NCI-H748 (cell line): ENCODE measurements at regions not wholly inside any gene's neighbourhood (a gene's known extent, or its start where the extent isn't known, plus 50 kb on each side); places are given as distances from the start of the nearest gene placed in this dataset.
A peak's percentile ranks its signal among the peaks of the same experiment; 100 is the strongest.

Experiments used
- DNase-seq: peaks from one replicate; lab custom pipeline; 2025; ENCODE audit not compliant: unreplicated experiment; lab: John Stamatoyannopoulos, UW

DNA sequence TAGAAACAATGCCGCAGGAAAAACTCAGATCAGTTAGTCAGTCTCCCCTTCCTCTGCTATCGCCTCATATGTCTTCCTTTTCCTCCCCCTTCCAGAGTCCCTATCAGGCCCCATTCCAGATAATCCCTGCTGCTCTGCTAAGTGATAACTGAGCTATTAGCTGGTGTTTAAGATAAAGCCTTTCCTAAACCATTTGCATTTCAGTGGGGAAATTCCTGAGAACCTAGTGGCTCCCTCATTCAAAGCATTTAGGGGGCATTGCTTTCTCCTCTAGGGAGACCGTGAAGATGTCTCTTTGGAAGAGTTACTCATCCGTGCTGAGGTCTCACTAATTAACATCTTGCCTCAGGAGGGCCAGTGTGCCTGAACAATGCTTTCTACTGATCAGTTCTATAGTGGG is 401.6 kb downstream of the NPIPA7 start:
- DNase-seq: no peak

- DNase-seq: no peak
Measured at GRCh38 chr16:16782153-16782552, 403.2 kb downstream of the NPIPA7 start.

- no peak for DNase-seq
Measured at GRCh38 chr16:16788004-16788403, 409.1 kb downstream of the NPIPA7 start.

GRCh38 chr16:16790597-16790996 is 411.7 kb downstream of the NPIPA7 start:
- no peak for DNase-seq

- no peak for DNase-seq
Measured at GRCh38 chr16:16791051-16791450, 412.1 kb downstream of the NPIPA7 start.

DNA sequence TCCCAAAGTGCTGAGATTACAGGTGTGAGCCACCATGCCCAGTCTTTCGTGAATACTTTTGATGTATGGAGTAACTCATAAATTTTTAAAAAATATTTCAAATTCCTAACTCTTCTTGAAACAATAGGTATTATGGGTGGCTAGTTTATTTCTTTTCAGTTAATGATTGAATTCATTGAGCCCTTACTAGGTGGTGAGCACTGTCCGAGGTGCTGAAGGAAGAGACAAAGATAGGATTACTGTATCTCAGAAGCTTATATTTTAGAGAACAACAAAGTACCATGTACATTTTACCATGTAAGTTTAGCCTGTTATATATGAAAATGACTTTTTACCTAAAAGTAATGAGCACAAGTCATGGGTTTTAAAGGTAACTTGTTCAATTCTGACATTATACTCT is 418.3 kb downstream of the NPIPA7 start:
- no peak for DNase-seq

DNA sequence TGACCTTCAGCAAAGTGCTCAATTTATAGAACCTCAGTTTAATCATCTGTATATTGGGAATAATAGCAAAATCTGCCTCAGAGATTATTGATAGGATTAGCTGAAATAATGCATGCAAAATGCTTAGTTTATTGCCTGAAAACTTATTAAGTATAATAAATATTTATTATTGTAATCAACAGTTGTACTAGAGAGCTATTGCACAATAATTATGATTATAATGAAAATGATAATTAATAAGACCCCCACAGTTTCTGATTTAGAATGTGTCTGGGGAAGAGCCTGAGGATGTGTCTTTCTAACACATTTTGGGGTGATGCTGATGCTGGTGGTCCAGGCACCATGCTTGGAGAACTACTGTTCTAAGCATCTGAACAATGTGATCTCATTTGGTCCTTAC is 419.6 kb downstream of the NPIPA7 start:
- no peak for DNase-seq

DNA sequence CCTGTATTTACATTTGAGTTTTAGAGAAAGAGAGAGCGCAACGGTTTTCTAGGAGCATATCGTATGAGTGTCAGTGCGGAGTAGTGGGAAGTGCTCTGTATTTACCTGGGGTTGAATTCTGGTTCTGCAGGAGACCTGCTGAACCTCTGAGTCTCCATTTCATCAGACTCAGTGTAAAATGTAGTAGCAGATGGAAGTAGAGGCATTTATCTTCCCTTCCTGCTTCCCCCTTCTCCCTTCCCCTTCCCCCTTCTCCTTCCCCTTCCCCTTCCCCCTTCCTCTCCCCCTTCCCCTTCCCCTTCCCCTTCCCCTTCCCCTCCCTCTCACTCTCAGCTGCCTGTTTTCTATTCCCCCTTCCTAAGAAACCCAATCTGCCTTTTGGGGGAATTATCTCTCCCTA is 426.9 kb downstream of the NPIPA7 start:
- no peak for DNase-seq

DNA sequence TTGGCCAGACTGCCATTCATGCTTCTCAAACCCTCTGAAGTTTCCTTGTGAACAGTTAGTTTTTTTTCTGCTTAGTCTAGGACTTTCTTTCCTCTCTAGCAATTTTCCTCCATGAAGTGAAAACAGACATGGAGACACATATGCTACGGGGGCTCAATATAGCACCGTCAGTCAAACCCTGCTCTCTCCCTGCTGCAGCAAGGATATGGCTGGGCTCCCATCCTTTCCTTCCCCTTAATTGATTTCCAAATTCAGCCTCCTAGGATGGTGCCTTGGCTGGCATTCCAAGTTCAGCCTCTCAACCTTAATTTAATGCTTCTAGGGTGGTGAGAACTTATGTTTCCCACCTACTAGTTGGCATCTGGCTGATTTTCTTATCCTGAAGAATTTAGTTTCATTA is 436.7 kb downstream of the NPIPA7 start:
- no peak for DNase-seq

DNA sequence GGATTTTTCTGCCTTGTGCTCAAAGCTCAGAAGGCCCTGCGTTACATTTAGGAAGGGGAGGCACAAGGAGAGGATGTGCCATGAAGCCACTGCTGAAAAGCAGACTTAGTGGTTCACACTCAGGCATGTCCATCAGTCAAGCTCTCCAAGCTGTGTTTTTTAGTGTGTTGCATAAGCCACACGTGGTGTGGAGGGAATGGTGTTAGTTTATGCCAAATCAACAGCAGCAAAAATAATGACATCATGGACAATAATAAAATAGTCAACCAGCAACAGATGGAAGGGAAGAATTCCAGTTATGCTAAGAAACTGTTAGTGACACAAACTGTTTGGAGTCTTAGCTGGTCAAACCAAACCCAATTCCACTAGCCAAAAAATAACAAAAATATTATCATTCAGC is 438.3 kb downstream of the NPIPA7 start:
- no peak for DNase-seq

GRCh38 chr16:16821261-16821660 is 442.3 kb downstream of the NPIPA7 start:
- DNase-seq: no peak

DNA sequence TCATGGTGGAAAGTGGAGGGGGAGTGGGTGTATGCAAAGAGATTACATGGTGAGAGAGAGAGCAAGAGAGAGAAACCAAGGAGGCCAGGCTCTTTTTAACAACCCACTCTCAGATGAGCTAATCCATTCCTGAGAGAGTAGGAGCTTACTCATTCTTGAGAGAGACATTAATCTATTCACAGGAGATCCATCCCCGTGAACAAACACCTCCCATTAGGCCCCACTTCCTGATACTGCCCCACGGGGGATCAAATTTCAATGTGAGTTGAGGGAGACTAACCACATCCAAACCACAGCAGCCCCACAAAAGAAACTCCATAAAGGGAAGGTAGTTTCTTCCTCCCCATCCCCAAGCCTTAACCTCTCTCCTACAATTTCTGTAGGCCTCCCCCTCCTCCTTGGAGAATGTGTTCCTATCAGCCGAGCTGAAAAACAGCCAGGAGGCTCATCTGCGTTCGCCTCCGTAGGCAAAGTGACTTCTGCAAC is 450.0 kb downstream of the NPIPA7 start:
- peak; percentile 2 for DNase-seq

GRCh38 chr16:16830401-16830800 is 451.5 kb downstream of the NPIPA7 start:
- DNase-seq: no peak

DNA sequence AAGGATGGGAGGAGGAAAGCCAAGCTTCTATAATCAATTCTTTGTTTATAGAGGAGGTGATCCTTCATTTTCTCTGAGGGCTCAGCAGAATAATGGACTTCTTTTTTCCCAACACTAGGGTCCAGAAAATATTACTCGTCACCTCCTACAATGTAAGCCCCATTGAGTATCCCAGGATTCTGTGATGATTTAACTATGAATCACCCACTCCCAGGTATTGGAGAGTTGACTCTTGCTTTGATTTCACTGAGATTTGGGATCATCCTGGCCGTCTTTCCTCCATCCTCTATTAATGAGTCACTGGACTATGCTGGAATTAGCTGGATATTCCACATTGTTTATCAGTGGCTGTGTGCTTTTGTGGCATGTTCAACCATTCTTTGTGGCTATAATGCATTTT is 452.0 kb downstream of the NPIPA7 start:
- no peak for DNase-seq

GRCh38 chr16:16833165-16833564 is 454.2 kb downstream of the NPIPA7 start:
- no peak for DNase-seq

DNA sequence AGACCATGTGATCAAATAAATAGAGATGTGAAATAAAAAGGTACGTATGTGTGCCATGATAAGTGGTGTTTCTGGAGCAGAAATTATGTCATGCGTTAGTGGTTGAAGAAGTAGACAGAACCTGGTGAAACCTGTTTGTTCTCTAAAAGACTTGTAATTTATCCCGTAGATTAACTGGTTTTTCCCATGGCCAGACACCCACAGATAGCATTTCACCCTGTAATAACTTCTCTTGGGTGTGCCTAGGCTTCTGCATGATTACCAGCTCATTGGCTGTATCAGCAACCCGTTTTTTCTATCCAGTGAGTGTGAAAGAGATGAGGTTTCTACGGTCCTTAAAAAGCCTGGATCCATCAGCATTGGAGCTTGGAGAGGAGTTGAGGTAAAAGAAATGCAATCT is 471.3 kb downstream of the NPIPA7 start:
- DNase-seq: peak; percentile 2

DNA sequence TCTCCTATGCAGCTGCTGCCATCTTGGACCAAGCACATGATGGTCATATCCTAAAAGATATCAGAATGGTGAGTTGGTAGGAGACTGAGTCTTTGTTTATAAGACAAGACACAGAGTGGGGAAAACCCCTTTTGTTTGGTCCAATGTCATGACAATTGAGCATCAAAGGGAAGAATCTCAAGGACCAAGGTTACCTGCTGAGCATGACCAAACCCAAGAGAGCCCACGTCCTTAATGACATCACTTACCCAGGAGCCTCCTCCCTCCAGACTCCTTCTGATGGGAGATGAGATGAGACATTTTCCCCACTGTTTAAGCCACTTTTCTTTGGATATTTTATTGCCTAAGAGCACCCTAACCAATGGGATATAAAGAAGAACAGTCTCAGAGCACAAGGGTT is 478.1 kb downstream of the NPIPA7 start:
- DNase-seq: no peak

DNA sequence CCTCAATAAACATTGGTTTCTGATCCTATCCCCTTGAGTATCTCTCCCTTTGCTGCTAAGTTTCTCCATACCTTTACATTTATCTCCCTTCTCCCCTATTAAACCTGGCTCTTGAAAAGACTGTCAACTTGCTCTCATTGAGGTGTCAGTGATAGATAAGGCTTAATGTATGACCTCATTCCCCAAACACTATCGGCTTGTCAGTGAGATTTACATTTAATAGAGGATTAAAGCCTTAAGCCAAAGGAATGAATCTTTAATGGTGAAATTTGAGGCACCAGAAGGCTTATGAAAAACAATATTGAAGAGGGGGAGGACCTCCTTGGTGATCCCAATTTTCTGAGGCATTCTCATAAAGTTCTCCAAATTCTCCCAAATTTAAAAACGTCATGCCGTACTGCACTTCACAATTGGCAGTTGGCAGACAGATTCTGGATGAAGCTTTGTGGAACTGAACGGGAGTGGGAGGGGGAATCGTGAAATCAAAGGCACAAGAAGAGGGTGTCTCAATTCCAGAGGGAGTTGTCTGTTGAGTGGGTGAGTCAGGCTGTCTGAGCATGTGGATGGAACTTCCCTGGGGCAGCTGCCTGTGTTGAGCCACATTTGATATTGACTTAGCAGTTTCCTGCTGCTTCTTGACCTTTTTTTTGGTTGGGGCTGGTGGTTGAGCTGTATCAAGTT is 478.8 kb downstream of the NPIPA7 start:
- DNase-seq: peak; percentile 57

GRCh38 chr16:16861546-16861945 is 482.6 kb downstream of the NPIPA7 start:
- peak; percentile 55 for DNase-seq

DNA sequence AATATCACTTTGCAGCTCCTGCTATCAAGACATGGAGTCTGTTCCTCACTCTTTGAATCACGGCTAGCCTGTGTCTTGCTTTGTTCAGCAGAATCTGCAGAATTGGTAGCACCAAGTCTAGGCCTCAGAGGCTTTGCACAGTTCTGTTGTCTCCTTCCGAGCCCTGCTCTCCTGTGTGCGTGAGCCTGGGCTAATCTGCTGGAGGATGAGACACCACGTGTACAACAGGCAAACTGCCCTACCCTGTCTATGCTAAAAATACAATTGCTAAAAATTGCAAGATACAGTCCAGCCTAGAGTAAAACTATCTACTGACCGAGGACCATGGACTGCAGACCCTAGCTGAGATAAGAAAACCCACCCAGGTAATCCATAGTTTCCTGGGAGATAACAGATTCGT is 484.7 kb downstream of the NPIPA7 start:
- DNase-seq: no peak

DNA sequence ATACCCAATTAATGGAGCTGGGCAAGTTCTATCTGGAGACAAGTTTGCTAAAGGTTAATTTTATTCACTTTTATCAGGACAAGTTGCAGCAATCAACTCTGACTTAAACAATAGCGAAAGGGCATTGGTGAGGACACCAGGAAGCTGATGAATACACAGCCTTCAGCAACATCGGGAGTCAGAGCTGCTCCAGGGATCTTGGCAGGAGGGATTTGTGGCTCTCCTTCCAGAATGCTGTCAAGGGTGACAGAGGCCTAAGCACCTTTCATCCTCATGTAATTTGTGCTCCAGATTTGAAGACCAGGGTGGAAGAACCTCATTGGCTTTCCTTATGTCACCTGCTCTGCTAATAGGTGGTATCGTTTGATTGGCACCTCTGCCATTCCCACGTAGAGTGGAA is 485.6 kb downstream of the NPIPA7 start:
- no peak for DNase-seq

DNA sequence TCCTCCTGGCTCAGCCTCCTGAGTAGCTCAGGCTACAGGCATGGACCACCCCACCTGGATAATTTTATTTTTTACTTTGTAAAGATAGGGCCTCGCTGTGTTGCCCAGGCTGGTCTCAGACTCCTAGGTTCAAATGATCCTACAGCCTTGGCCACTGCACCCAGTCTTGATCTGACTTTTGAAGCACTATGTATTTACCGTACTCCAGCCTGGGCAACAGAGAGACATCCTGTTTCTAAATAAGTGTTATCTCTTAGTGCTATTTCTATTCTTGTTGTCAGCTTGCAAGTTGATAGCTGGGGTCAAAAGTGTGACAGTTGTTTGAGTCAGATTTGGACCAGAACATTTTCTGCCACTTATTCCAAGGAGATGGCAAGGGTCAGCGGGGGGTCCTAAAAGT is 486.4 kb downstream of the NPIPA7 start:
- no peak for DNase-seq

- no peak for DNase-seq
Measured at GRCh38 chr16:16867973-16868372, 489.0 kb downstream of the NPIPA7 start.
